HL-60 (cell line): ENCODE measurements at regions not wholly inside any gene's neighbourhood (a gene's known extent, or its start where the extent isn't known, plus 50 kb on each side); places are given as distances from the start of the nearest gene placed in this dataset.

Experiments
- DNase-seq, 2 experiments: peaks; one replicate each; pipeline ENCODE4 v3.0.0-alpha.2; 2010 to 2020; ENCODE audit warnings: low read depth in 1 of 2, low spot score in 1 of 2
- H3K27ac ChIP-seq: fragments of 250-450 bp; sonication (Bioruptor Pico); replicated peaks from 2 replicates; pipeline ENCODE4 v1.5.1; 2020; ENCODE audit warnings: mild to moderate bottlenecking, moderate library complexity
- H3K27me3 ChIP-seq: fragments of 250-450 bp; sonication (Bioruptor Pico); 2 replicates; pipeline ENCODE4 v1.5.1; 2021; ENCODE audit warnings: mild to moderate bottlenecking, moderate library complexity; ENCODE audit not compliant: insufficient read depth, poor library complexity, severe bottlenecking
- H3K4me3 ChIP-seq: replicated peaks from 2 replicates; pipeline ENCODE4 v1.5.1; 2011; ENCODE audit warnings: mild to moderate bottlenecking, control low read depth, low read length; ENCODE audit not compliant: insufficient read depth
- GABPA ChIP-seq: IDR thresholded peaks from 2 replicates; pipeline ENCODE4 v1.6.1; 2012; ENCODE audit warnings: low read depth
- POLR2AphosphoS5 ChIP-seq: IDR thresholded peaks from 2 replicates; pipeline ENCODE4 v1.6.1; 2012; ENCODE audit warnings: low read depth
- SPI1 ChIP-seq: IDR thresholded peaks from 2 replicates; pipeline ENCODE4 v1.6.1; 2012; ENCODE audit warnings: low read depth, mild to moderate bottlenecking, borderline replicate concordance
- TF ChIP-seq, protein P1 (sequence below): IDR thresholded peaks from one replicate; pipeline ENCODE4 v1.5.1; 2011; ENCODE audit warnings: low read length, control low read depth, inconsistent platforms; ENCODE audit not compliant: insufficient read depth
- TF ChIP-seq, protein P2 (sequence below): IDR thresholded peaks from 2 replicates; pipeline ENCODE4 v1.6.1; 2012; ENCODE audit warnings: low read depth; ENCODE audit not compliant: insufficient replicate concordance

DNA sequence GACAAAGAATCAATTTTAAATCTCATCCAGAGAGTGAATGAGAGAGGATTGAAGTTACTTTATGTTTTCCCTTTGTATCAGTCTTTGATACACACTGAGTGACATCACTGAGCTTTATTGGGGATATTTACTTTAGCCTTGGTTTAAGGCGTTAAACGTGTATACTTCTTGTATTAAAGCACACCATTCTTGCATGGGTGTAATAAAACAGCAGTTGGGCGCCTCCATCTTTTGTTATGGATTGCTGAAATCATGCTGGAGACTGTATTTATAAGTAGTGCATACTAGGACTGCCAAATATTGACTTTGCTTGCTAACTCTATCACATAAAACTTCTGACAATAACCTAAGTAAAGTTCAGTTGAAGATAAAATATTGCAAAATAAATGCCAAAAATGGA lies 1755.8 kb upstream of the WWC1 start:
- Histone ChIP-seq H3K27me3 (no peaks in the 10 kb centered on the region), H3K4me3 (no peak overlapping the region), H3K27ac (no peak overlapping the region)
- DNase-seq: no peak
- TF ChIP-seq, protein P1, sequence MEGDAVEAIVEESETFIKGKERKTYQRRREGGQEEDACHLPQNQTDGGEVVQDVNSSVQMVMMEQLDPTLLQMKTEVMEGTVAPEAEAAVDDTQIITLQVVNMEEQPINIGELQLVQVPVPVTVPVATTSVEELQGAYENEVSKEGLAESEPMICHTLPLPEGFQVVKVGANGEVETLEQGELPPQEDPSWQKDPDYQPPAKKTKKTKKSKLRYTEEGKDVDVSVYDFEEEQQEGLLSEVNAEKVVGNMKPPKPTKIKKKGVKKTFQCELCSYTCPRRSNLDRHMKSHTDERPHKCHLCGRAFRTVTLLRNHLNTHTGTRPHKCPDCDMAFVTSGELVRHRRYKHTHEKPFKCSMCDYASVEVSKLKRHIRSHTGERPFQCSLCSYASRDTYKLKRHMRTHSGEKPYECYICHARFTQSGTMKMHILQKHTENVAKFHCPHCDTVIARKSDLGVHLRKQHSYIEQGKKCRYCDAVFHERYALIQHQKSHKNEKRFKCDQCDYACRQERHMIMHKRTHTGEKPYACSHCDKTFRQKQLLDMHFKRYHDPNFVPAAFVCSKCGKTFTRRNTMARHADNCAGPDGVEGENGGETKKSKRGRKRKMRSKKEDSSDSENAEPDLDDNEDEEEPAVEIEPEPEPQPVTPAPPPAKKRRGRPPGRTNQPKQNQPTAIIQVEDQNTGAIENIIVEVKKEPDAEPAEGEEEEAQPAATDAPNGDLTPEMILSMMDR: no peak
- TF ChIP-seq SPI1: no peak
- TF ChIP-seq POLR2AphosphoS5: no peak
- TF ChIP-seq GABPA: no peak
- TF ChIP-seq, protein P2, sequence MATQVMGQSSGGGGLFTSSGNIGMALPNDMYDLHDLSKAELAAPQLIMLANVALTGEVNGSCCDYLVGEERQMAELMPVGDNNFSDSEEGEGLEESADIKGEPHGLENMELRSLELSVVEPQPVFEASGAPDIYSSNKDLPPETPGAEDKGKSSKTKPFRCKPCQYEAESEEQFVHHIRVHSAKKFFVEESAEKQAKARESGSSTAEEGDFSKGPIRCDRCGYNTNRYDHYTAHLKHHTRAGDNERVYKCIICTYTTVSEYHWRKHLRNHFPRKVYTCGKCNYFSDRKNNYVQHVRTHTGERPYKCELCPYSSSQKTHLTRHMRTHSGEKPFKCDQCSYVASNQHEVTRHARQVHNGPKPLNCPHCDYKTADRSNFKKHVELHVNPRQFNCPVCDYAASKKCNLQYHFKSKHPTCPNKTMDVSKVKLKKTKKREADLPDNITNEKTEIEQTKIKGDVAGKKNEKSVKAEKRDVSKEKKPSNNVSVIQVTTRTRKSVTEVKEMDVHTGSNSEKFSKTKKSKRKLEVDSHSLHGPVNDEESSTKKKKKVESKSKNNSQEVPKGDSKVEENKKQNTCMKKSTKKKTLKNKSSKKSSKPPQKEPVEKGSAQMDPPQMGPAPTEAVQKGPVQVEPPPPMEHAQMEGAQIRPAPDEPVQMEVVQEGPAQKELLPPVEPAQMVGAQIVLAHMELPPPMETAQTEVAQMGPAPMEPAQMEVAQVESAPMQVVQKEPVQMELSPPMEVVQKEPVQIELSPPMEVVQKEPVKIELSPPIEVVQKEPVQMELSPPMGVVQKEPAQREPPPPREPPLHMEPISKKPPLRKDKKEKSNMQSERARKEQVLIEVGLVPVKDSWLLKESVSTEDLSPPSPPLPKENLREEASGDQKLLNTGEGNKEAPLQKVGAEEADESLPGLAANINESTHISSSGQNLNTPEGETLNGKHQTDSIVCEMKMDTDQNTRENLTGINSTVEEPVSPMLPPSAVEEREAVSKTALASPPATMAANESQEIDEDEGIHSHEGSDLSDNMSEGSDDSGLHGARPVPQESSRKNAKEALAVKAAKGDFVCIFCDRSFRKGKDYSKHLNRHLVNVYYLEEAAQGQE: no peak

DNA sequence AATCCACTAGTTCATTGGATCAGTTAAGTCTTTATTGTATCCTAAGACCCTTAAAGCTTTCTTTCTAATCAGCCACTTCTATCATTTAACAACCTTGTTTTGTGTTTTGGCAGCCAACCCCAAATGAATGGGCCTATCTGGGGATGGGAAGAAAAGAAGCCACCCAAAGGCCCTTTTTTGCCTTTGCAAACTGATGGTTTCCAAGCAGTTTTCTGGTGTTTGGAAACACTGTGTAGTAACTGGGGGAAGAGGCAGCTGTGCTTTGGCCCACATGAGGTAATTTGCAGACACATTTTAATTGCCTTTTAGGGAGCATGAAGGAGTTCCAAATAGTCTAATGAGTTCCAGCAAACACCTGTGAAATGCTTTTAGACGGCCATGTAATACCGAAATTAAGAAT lies 1751.3 kb upstream of the WWC1 start:
- TF ChIP-seq, protein P1: no peak

DNA sequence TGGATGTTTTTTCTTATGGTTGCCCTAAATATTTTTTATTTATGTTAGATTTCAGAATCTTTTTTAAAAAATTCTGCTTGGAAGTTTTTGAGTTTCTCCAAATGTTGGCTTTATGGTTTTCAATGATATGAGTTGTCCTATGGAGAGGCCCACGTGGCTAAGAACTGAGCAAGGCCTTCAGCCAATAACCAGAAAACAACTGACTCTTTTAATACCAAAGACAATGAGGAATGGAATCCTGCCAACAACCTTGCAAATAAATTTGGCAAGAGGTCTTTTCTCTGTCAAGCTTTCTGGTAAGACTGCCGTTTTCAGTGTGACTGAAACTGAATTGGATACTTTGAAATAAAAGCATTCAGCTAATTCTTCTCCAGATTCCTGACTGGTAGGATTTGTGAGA lies 1740.1 kb upstream of the WWC1 start:
- no peak for DNase-seq

More for the DNA sequence above, 1751.3 kb upstream of the WWC1 start:
- DNase-seq: no peak
- H3K27me3 ChIP-seq: no peaks in the 10 kb centered on the region
- no peak overlapping the region for H3K4me3 ChIP-seq
- no peak overlapping the region for H3K27ac ChIP-seq

More for the DNA sequence above, 1740.1 kb upstream of the WWC1 start:
- H3K27ac ChIP-seq: no peak overlapping the region
- TF ChIP-seq, protein P2: no peak
- no peak for TF ChIP-seq GABPA
- TF ChIP-seq, protein P1: no peak
- no peaks in the 10 kb centered on the region for H3K27me3 ChIP-seq
- no peak overlapping the region for H3K4me3 ChIP-seq
